Mesenchymal stem cell (in vitro differentiated cells and primary cell): ENCODE measurements at regions not wholly inside any gene's neighbourhood (a gene's known extent, or its start where the extent isn't known, plus 50 kb on each side); places are given as distances from the start of the nearest gene placed in this dataset.

Experiments
- DNase-seq: peaks from one replicate; pipeline ENCODE4 v3.0.0-alpha.2; 2013
- H2AFZ ChIP-seq: one replicate; pipeline ENCODE4 v1.6.1; 2013; ENCODE audit warnings: low read depth, mild to moderate bottlenecking, control low read depth, inconsistent platforms, low read length, moderate library complexity
- H2AK5ac ChIP-seq: 2 replicates; pipeline ENCODE4 v1.6.1; 2013; ENCODE audit warnings: low read length, moderate library complexity, mild to moderate bottlenecking, inconsistent platforms; ENCODE audit not compliant: severe bottlenecking
- H2BK120ac ChIP-seq: one replicate; pipeline ENCODE4 v1.6.1; 2013; ENCODE audit warnings: low read depth, mild to moderate bottlenecking, inconsistent platforms, low read length, moderate library complexity
- H2BK12ac ChIP-seq, 2 experiments: one replicate each; pipeline ENCODE4 v1.6.1; 2013; ENCODE audit warnings: inconsistent platforms in 2 of 2, low read length in 2 of 2, mild to moderate bottlenecking in 2 of 2, moderate library complexity in 2 of 2, control low read depth in 1 of 2
- H2BK15ac ChIP-seq: one replicate; pipeline ENCODE4 v1.6.1; 2013; ENCODE audit warnings: mild to moderate bottlenecking, low read depth, inconsistent platforms; ENCODE audit not compliant: poor library complexity, severe bottlenecking
- H2BK5ac ChIP-seq: 2 replicates; pipeline ENCODE4 v1.6.1; 2013; ENCODE audit warnings: low read depth, mild to moderate bottlenecking, low read length, control low read depth, inconsistent platforms; ENCODE audit not compliant: poor library complexity, severe bottlenecking
- H3K14ac ChIP-seq, 2 experiments: one replicate each; pipeline ENCODE4 v1.6.1; 2013; ENCODE audit warnings: inconsistent platforms in 2 of 2, low read length in 2 of 2, control low read depth in 1 of 2, mild to moderate bottlenecking in 1 of 2, moderate library complexity in 1 of 2
- H3K18ac ChIP-seq, 2 experiments: one replicate each; pipeline ENCODE4 v1.6.1; 2013; ENCODE audit warnings: inconsistent platforms in 2 of 2, low read length in 2 of 2, control low read depth in 1 of 2, low read depth in 1 of 2, mild to moderate bottlenecking in 1 of 2
- H3K23ac ChIP-seq, 2 experiments: one replicate each; pipeline ENCODE4 v1.6.1; 2013; ENCODE audit warnings: inconsistent platforms in 2 of 2, low read length in 2 of 2, mild to moderate bottlenecking in 2 of 2, moderate library complexity in 2 of 2, control low read depth in 1 of 2
- H3K27ac ChIP-seq: 2 replicates; pipeline ENCODE4 v1.5.1; 2013; ENCODE audit warnings: mild to moderate bottlenecking, moderate library complexity, low read length, control low read depth, inconsistent platforms; ENCODE audit not compliant: poor library complexity, severe bottlenecking
- H3K27me3 ChIP-seq, 2 experiments: 2 replicates each; pipeline versions ENCODE4 v1.6.1 to v1.7.0; 2013; ENCODE audit warnings: low read length in 2 of 2, mild to moderate bottlenecking in 2 of 2, moderate library complexity in 2 of 2, control low read depth in 1 of 2, inconsistent platforms in 1 of 2; ENCODE audit not compliant: control insufficient read depth in 1 of 2, insufficient read depth in 1 of 2
- H3K36me3 ChIP-seq, 2 experiments: 2 replicates each; pipeline versions ENCODE4 v1.6.1 to v1.7.0; 2013; ENCODE audit warnings: low read length in 2 of 2, control low read depth in 1 of 2, inconsistent platforms in 1 of 2, low read depth in 1 of 2, mild to moderate bottlenecking in 1 of 2; ENCODE audit not compliant: insufficient read depth in 2 of 2, control insufficient read depth in 1 of 2
- H3K4ac ChIP-seq, 2 experiments: one replicate each; pipeline ENCODE4 v1.6.1; 2013; ENCODE audit warnings: inconsistent platforms in 2 of 2, low read length in 2 of 2, mild to moderate bottlenecking in 2 of 2, moderate library complexity in 2 of 2, control low read depth in 1 of 2, low read depth in 1 of 2
- H3K4me1 ChIP-seq: 2 replicates; pipeline ENCODE4 v1.6.1; 2013; ENCODE audit warnings: low read depth, low read length, control low read depth; ENCODE audit not compliant: control insufficient read depth, insufficient read depth
- H3K4me2 ChIP-seq: 2 replicates; pipeline ENCODE4 v1.6.1; 2013; ENCODE audit warnings: low read length, mild to moderate bottlenecking, inconsistent platforms; ENCODE audit not compliant: poor library complexity, severe bottlenecking
- H3K4me3 ChIP-seq, 2 experiments: 2 replicates each; pipeline versions ENCODE4 v1.5.1 to v1.7.0; 2013; ENCODE audit warnings: low read length in 2 of 2, mild to moderate bottlenecking in 2 of 2, control low read depth in 1 of 2, low read depth in 1 of 2; ENCODE audit not compliant: insufficient read depth in 1 of 2
- H3K79me1 ChIP-seq: replicated peaks from 2 replicates; pipeline ENCODE4 v1.6.1; 2013; ENCODE audit warnings: mild to moderate bottlenecking, control low read depth, low read length, inconsistent platforms; ENCODE audit not compliant: poor library complexity, severe bottlenecking
- H3K9ac ChIP-seq: 2 replicates; pipeline ENCODE4 v1.7.0; 2013; ENCODE audit warnings: mild to moderate bottlenecking, low read length, moderate library complexity
- H3K9me3 ChIP-seq: 2 replicates; pipeline ENCODE4 v1.7.0; 2013; ENCODE audit warnings: mild to moderate bottlenecking, low read length; ENCODE audit not compliant: control insufficient read depth
- H4K8ac ChIP-seq: one replicate; pipeline ENCODE4 v1.6.1; 2013; ENCODE audit warnings: inconsistent platforms, mild to moderate bottlenecking, low read length, moderate library complexity
- H4K91ac ChIP-seq: one replicate; pipeline ENCODE4 v1.6.1; 2013; ENCODE audit warnings: mild to moderate bottlenecking, low read length, inconsistent platforms
- WGBS: methylation state at CpG from one replicate; pipeline ENCODE4 v1.1.7; 2013; ENCODE audit warnings: mixed read lengths; 5-methylcytosine and 5-hydroxymethylcytosine counted together

- Histone ChIP-seq H2BK5ac (no peak overlapping the region), H2AFZ (no peak overlapping the region), H4K91ac (no peak overlapping the region), H3K23ac (no peak overlapping the region), H3K4me1 (peaks cover 2% of the 10 kb centered on the region), H4K8ac (no peak overlapping the region), H2AK5ac (no peak overlapping the region), H3K9me3 (no peaks in the 10 kb centered on the region), H3K27ac (no peak overlapping the region), H2BK120ac (no peak overlapping the region), H3K27me3 (no peaks in the 10 kb centered on the region), H3K18ac (no peak overlapping the region), H2BK15ac (no peak overlapping the region), H2BK12ac (no peak overlapping the region), H3K4ac (no peak overlapping the region), H3K79me1 (no peaks in the 10 kb centered on the region), H3K4me3 (no peak overlapping the region), H3K9ac (no peak overlapping the region), H3K36me3 (no peaks in the 10 kb centered on the region), H3K14ac (no peak overlapping the region), H3K4me2 (no peak overlapping the region)
- DNase-seq, result no peak
- 80% methylated on average over 5 of the region's 8 CpGs for WGBS
These were observed 213.1 kb upstream of the GAS1 start for GRCh38 chr9:87160148-87161102.

- no peaks in the 10 kb centered on the region for H3K27me3 ChIP-seq
- H2BK5ac ChIP-seq, result no peak overlapping the region
- no peak overlapping the region for H3K9ac ChIP-seq
- WGBS, result 83% methylated on average over 5 of the region's 5 CpGs
- no peak overlapping the region for H3K14ac ChIP-seq
- H2AK5ac ChIP-seq, result no peak overlapping the region
- H4K8ac ChIP-seq, result no peak overlapping the region
- no peak overlapping the region for H4K91ac ChIP-seq
- H3K4ac ChIP-seq, result no peak overlapping the region
- H3K27ac ChIP-seq, result no peak overlapping the region
- no peak overlapping the region for H3K18ac ChIP-seq
- no peaks in the 10 kb centered on the region for H3K9me3 ChIP-seq
- H3K36me3 ChIP-seq, result no peaks in the 10 kb centered on the region
- H3K4me2 ChIP-seq, result no peak overlapping the region
- H2AFZ ChIP-seq, result no peak overlapping the region
- H2BK12ac ChIP-seq, result no peak overlapping the region
- no peak for DNase-seq
- no peaks in the 10 kb centered on the region for H3K79me1 ChIP-seq
- H3K4me3 ChIP-seq, result no peak overlapping the region
- no peak overlapping the region for H2BK15ac ChIP-seq
- no peaks in the 10 kb centered on the region for H3K4me1 ChIP-seq
- H3K23ac ChIP-seq, result no peak overlapping the region
- no peak overlapping the region for H2BK120ac ChIP-seq
These were observed 219.9 kb upstream of the GAS1 start for GRCh38 chr9:87167161-87167560.

GRCh38 chr9:87167582-87167981 lies 220.3 kb upstream of the GAS1 start:
- Histone ChIP-seq H3K36me3 (no peaks in the 10 kb centered on the region), H3K79me1 (no peaks in the 10 kb centered on the region), H2BK15ac (no peak overlapping the region), H3K4me3 (no peak overlapping the region), H3K23ac (no peak overlapping the region), H3K4ac (no peak overlapping the region), H2BK12ac (no peak overlapping the region), H3K9me3 (no peaks in the 10 kb centered on the region), H4K91ac (no peak overlapping the region), H3K18ac (no peak overlapping the region), H3K27me3 (no peaks in the 10 kb centered on the region), H2BK120ac (no peak overlapping the region), H4K8ac (no peak overlapping the region), H3K14ac (no peak overlapping the region), H2AFZ (no peak overlapping the region), H3K27ac (no peak overlapping the region), H2AK5ac (no peak overlapping the region), H2BK5ac (no peak overlapping the region), H3K9ac (no peak overlapping the region), H3K4me1 (no peaks in the 10 kb centered on the region), H3K4me2 (no peak overlapping the region)
- WGBS, result no CpG with 5 or more reads among the region's 4 CpGs
- DNase-seq, result no peak

- H3K36me3 ChIP-seq, result no peaks in the 10 kb centered on the region
- H3K14ac ChIP-seq, result no peak overlapping the region
- no peak overlapping the region for H2AK5ac ChIP-seq
- H2BK15ac ChIP-seq, result no peak overlapping the region
- no peak overlapping the region for H3K4me2 ChIP-seq
- H3K4ac ChIP-seq, result no peak overlapping the region
- H3K79me1 ChIP-seq, result no peaks in the 10 kb centered on the region
- H3K27ac ChIP-seq, result no peak overlapping the region
- H3K4me1 ChIP-seq, result peaks cover 2% of the 10 kb centered on the region
- no peak overlapping the region for H2BK5ac ChIP-seq
- no peak overlapping the region for H3K23ac ChIP-seq
- H2BK120ac ChIP-seq, result no peak overlapping the region
- H3K27me3 ChIP-seq, result no peaks in the 10 kb centered on the region
- peaks cover 4% of the 10 kb centered on the region for H3K9me3 ChIP-seq
- DNase-seq, result no peak
- H3K9ac ChIP-seq, result no peak overlapping the region
- H4K8ac ChIP-seq, result no peak overlapping the region
- H3K4me3 ChIP-seq, result no peak overlapping the region
- H2BK12ac ChIP-seq, result no peak overlapping the region
- H4K91ac ChIP-seq, result no peak overlapping the region
- H2AFZ ChIP-seq, result no peak overlapping the region
- H3K18ac ChIP-seq, result no peak overlapping the region
These were observed 231.0 kb upstream of the GAS1 start for GRCh38 chr9:87178302-87178701.
